ENCODE measurements at regions not wholly inside any gene's neighbourhood (a gene's known extent, or its start where the extent isn't known, plus 50 kb on each side); places are given as distances from the start of the nearest gene placed in this dataset.

DNA sequence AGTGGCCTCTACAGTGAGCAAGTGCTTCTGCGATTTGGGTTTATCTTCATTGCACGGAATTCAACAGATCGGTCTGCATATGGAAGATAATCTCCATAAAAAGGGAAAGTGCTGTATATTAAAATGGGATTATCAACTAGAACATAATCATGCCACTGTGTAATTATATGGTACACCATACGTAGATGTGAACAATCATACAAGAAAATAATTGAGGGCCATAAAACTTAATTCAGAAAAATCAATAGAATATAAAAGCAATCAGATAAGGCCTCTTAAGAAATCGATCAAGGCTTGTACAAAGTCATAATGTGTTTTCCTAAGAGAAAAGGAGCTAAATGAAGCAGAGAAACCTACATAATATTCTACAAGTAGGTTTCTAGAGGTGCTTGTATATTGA is 157.5 kb upstream of the MGMT start:
- TF ChIP-seq, protein P1, sequence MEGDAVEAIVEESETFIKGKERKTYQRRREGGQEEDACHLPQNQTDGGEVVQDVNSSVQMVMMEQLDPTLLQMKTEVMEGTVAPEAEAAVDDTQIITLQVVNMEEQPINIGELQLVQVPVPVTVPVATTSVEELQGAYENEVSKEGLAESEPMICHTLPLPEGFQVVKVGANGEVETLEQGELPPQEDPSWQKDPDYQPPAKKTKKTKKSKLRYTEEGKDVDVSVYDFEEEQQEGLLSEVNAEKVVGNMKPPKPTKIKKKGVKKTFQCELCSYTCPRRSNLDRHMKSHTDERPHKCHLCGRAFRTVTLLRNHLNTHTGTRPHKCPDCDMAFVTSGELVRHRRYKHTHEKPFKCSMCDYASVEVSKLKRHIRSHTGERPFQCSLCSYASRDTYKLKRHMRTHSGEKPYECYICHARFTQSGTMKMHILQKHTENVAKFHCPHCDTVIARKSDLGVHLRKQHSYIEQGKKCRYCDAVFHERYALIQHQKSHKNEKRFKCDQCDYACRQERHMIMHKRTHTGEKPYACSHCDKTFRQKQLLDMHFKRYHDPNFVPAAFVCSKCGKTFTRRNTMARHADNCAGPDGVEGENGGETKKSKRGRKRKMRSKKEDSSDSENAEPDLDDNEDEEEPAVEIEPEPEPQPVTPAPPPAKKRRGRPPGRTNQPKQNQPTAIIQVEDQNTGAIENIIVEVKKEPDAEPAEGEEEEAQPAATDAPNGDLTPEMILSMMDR (IDR thresholded peaks at IDR 0.05) = no peak
- no peak for TF ChIP-seq POLR2A (IDR thresholded peaks at IDR 0.05)
